ENCODE measurements at regions not wholly inside any gene's neighbourhood (a gene's known extent, or its start where the extent isn't known, plus 50 kb on each side); places are given as distances from the start of the nearest gene placed in this dataset.

DNA sequence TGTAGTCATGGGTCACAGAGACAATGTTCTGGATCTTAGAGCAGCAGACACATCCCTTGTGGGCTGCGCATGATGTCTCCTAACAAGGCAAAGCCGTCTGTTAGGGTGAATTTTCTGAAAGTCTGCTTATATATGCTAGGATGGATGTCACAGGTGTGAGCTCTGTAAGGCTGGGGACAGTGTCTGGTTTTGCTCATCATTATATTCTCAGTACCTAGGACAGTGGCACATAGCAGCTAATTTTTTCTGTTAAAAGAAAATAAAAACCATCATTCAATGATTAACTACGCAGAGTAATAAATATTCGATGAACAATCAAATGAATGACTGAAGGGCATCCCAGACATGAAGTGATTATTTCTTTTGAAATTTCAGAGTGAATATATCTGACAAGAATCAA lies 52.9 kb upstream of the FAM169A start:
- H3K27ac ChIP-seq (ENCODE audit: low read length), result no peak overlapping the region
- 87% methylated on average over 4 of the region's 4 CpGs for WGBS (ENCODE audit: insufficient coverage)
- TF ChIP-seq, protein P1, sequence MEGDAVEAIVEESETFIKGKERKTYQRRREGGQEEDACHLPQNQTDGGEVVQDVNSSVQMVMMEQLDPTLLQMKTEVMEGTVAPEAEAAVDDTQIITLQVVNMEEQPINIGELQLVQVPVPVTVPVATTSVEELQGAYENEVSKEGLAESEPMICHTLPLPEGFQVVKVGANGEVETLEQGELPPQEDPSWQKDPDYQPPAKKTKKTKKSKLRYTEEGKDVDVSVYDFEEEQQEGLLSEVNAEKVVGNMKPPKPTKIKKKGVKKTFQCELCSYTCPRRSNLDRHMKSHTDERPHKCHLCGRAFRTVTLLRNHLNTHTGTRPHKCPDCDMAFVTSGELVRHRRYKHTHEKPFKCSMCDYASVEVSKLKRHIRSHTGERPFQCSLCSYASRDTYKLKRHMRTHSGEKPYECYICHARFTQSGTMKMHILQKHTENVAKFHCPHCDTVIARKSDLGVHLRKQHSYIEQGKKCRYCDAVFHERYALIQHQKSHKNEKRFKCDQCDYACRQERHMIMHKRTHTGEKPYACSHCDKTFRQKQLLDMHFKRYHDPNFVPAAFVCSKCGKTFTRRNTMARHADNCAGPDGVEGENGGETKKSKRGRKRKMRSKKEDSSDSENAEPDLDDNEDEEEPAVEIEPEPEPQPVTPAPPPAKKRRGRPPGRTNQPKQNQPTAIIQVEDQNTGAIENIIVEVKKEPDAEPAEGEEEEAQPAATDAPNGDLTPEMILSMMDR (IDR thresholded peaks at IDR 0.05), result no peak

DNA sequence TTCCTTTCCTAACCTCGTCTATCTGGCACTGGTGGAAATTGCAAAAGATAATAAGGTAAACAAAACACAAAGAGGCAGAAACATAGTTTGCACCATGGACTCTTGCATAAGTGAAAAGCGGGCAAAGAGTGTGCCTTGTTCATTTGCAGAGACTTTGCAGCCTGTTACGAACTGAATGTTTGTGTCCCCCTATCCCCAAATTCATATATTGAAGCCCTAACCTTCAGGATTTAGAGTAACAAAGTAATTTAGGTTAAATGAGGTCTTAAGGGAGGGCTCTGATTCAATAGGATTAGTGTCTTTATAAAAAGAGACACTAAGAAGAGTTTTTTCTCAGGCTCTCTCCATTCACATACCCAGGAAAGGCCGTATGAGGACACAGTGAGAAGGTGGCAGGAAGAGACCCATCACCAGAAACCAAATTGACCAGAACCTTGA lies 52.1 kb upstream of the FAM169A start:
- Mint-ChIP-seq H3K4me3 (no peak overlapping the region), H3K36me3 (no peaks in the 10 kb centered on the region), H3K27me3 (ENCODE audit: low read depth in 2 of 2) (no peaks in the 10 kb centered on the region), H3K4me1 (peaks cover 0 to 12% of the 10 kb centered on the region in 2 donors), H3K9me3 (no peaks in the 10 kb centered on the region), H3K27ac (no peak overlapping the region)
- no peaks in the 10 kb centered on the region for H3K4me1 ChIP-seq (ENCODE audit: control insufficient read depth, insufficient read depth, low read length)
- H3K27me3 ChIP-seq (ENCODE audit: control insufficient read depth, insufficient read depth, low read length), result no peaks in the 10 kb centered on the region
- H3K36me3 ChIP-seq (ENCODE audit: control insufficient read depth, insufficient read depth, low read length), result no peaks in the 10 kb centered on the region
- intact Hi-C loops (cut with micrococcal nuclease), result loop anchor here (5.0 to 10.0 kb wide), 2 partner anchors 246 to 1013 kb away; no protein-coding TSS in a partner anchor
- no peak overlapping the region for H3K27ac ChIP-seq (ENCODE audit: low read length)
- no peak overlapping the region for H3K4me3 ChIP-seq (ENCODE audit: low read length)
- H3K9me3 ChIP-seq (ENCODE audit: control insufficient read depth, insufficient read depth, low read length), result no peaks in the 10 kb centered on the region
- ATAC-seq, result no peak
- DNase-seq, result no peak
- TF ChIP-seq, protein P1 (IDR thresholded peaks at IDR 0.05), result no peak
- 89% methylated on average over 3 of the region's 4 CpGs for WGBS (ENCODE audit: insufficient coverage)

More for the DNA sequence above, 52.9 kb upstream of the FAM169A start:
- Mint-ChIP-seq H3K36me3 (no peaks in the 10 kb centered on the region), H3K4me3 (no peak overlapping the region), H3K27me3 (ENCODE audit: low read depth in 2 of 2) (no peaks in the 10 kb centered on the region), H3K9me3 (no peaks in the 10 kb centered on the region), H3K4me1 (peaks cover 0 to 12% of the 10 kb centered on the region in 2 donors), H3K27ac (no peak overlapping the region)
- Histone ChIP-seq H3K4me1 (ENCODE audit: control insufficient read depth, insufficient read depth, low read length) (no peaks in the 10 kb centered on the region), H3K27me3 (ENCODE audit: control insufficient read depth, insufficient read depth, low read length) (no peaks in the 10 kb centered on the region), H3K9me3 (ENCODE audit: control insufficient read depth, insufficient read depth, low read length) (no peaks in the 10 kb centered on the region), H3K36me3 (ENCODE audit: control insufficient read depth, insufficient read depth, low read length) (no peaks in the 10 kb centered on the region), H3K4me3 (ENCODE audit: low read length) (no peak overlapping the region)
- no peak for ATAC-seq
- DNase-seq, result no peak
- intact Hi-C loops (cut with micrococcal nuclease), result loop anchor here (1.0 to 10.0 kb wide), 3 partner anchors 153 to 1014 kb away; no protein-coding TSS in a partner anchor

DNA sequence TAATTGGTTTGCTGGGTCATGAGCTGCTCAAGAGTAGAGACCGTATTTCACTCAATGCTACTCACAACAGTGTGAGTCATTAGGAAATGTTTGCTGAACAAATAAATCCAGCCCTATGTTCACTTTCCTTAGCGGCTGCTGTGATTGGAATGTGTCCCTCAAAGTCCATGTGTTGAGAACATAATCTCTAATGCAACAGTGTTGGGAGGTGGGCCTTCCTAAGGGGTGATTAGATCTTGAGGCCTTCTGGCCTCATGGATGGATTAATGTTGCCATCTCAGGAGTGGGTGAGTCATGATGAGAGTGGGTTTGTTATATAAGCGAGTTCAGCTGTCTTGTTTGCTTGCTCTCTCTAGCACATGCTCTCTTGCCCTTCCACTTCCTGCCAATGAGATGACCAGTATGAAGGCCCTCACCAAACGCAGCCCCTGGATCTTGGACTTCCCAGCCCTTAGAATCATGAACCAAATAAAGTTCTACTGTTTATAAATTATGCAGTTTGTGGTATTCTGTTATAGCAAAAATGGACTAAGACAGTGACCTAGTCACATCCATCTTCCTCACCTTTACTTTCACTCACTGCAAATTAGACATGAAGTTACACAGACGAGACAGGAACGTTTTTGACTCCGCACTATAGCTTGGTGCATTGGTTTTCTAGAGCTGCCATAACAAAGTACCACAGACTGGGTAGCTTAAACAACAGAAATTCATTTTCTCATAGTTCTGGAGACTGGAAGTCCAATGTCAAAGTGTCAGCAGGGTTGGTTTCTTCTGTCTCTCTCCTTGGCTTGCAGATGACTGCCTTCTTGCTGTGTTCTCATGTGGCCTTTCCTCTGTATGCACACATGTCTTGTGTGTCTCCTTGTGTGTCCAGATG lies 50.9 kb upstream of the FAM169A start:
- no peak overlapping the region for H3K4me3 ChIP-seq (ENCODE audit: low read length)
- 90% methylated on average over 5 of the region's 7 CpGs for WGBS (ENCODE audit: insufficient coverage)
- Mint-ChIP-seq H3K4me3 (no peak overlapping the region), H3K27ac (no peak overlapping the region), H3K4me1 (peaks cover 0 to 12% of the 10 kb centered on the region in 2 donors), H3K9me3 (no peaks in the 10 kb centered on the region), H3K36me3 (no peaks in the 10 kb centered on the region), H3K27me3 (ENCODE audit: low read depth in 2 of 2) (no peaks in the 10 kb centered on the region)
- H3K9me3 ChIP-seq (ENCODE audit: control insufficient read depth, insufficient read depth, low read length), result no peaks in the 10 kb centered on the region
- no peak for ATAC-seq
- H3K36me3 ChIP-seq (ENCODE audit: control insufficient read depth, insufficient read depth, low read length), result no peaks in the 10 kb centered on the region
- no peaks in the 10 kb centered on the region for H3K27me3 ChIP-seq (ENCODE audit: control insufficient read depth, insufficient read depth, low read length)
- DNase-seq, result no peak
- TF ChIP-seq, protein P1 (IDR thresholded peaks at IDR 0.05), result no peak
- intact Hi-C loops (cut with micrococcal nuclease), result loop anchor here (5.0 to 10.0 kb wide), 2 partner anchors 245 to 1012 kb away; no protein-coding TSS in a partner anchor
- H3K4me1 ChIP-seq (ENCODE audit: control insufficient read depth, insufficient read depth, low read length), result no peaks in the 10 kb centered on the region
- H3K27ac ChIP-seq (ENCODE audit: low read length), result no peak overlapping the region
